ENCODE measurements at regions not wholly inside any gene's neighbourhood (a gene's known extent, or its start where the extent isn't known, plus 50 kb on each side); places are given as distances from the start of the nearest gene placed in this dataset.
"Not testable (repeated sequence)": the region's sequence is repeated elsewhere in the genome, so short reads cannot be mapped to it uniquely, and the experiment has no call there.

DNA sequence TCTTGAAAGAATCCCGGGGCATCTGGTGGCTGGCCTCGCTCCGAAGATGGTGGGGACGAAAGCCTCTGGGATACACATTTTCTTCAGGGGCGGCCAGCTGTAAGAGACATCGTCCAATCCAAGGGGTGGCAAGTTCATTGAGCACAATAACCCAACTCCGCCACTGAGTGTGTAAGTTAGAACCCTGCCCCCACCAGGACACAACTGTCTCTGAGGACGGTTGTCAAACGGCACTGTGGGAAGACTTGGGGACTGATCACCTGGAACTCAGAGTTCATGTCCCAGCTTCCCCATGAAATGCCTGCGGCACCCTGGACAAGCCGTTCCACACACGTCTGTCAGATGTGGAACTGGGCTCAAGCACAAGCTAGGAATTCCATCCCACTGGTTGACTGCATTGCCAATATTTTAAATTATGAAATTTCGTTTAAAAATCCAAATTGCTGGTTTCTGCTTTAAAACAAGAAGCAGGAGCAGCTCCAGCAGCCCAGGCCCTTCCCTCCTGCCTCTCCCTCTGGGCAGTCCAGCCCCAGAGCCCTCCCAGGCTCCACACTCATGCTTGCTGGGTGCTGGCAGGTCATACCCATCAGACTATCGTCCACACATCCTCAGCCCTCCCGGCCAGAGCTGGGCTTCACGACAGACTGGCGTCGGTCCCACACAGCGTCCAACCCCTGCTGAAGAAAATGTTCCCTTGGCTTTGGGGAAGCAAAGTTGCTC is 80.9 kb upstream of the AFDN start:
- Histone ChIP-seq H3K9me3 (ENCODE audit: control insufficient read depth, low read length) (no peaks in the 10 kb centered on the region), H3K4me1 (ENCODE audit: control insufficient read depth, insufficient read depth, low read length, poor library complexity, severe bottlenecking) (no peaks in the 10 kb centered on the region), H3K4me3 (ENCODE audit: insufficient read depth, low read depth, low read length, poor library complexity, severe bottlenecking) (no peak overlapping the region), H3K36me3 (ENCODE audit: control insufficient read depth, insufficient read depth, low read length) (no peaks in the 10 kb centered on the region), H3K27ac (ENCODE audit: insufficient read depth, low read length, poor library complexity, severe bottlenecking) (no peak overlapping the region), H3K27me3 (replicated peaks; ENCODE audit: control insufficient read depth, insufficient read depth, low read length, poor library complexity, severe bottlenecking) (no peaks in the 10 kb centered on the region)
- no peak for DNase-seq

DNA sequence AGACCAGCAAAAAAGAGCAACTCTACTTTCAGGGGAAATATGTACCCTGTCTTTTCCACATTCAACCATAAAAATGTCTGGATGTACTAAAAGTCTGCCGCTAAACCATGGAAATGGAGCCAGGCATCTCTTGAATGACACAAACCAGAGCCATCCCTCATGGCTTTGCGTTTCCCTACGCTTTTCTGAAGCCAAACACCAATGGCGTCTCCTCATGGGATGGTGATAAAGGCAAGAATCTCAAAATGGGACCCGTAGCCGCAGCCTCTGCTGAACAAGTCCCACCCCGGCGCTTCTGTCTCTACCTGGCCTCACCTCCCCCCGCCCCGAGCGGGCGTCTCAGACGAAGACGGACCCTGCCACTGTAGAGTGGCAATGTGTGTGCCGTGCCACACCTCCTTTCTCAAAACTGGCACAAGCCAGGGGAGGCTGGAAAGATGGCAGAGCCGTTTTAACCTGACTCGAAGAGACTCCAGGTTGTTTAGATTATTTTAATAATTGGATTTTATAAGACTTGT is 80.3 kb upstream of the AFDN start:
- no peaks in the 10 kb centered on the region for H3K9me3 ChIP-seq (ENCODE audit: control insufficient read depth, low read length)
- H3K27ac ChIP-seq (ENCODE audit: insufficient read depth, low read length, poor library complexity, severe bottlenecking): no peak overlapping the region
- no peaks in the 10 kb centered on the region for H3K36me3 ChIP-seq (ENCODE audit: control insufficient read depth, insufficient read depth, low read length)
- H3K4me3 ChIP-seq (ENCODE audit: insufficient read depth, low read depth, low read length, poor library complexity, severe bottlenecking): no peak overlapping the region
- DNase-seq: no peak
- H3K27me3 ChIP-seq (replicated peaks; ENCODE audit: control insufficient read depth, insufficient read depth, low read length, poor library complexity, severe bottlenecking): no peaks in the 10 kb centered on the region
- no peaks in the 10 kb centered on the region for H3K4me1 ChIP-seq (ENCODE audit: control insufficient read depth, insufficient read depth, low read length, poor library complexity, severe bottlenecking)

DNA sequence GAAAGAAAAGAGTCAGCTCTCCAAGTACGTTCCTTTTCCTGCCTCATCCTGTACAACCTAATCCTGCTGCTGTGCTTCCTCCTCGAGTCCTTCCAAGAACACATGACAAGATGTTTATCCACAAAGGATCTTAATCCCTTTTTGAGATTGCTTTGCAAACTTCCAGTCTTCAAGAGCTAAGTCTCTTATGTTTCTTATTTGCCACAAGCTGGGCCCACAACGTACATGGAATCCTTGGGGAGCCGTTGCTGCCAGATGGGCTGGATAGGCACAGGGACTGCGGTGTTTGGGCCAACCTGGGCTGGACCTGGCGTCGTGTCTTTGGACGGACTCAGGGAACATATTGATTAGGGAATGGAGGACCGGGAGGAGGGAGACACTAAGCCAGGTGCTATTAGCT is 79.7 kb upstream of the AFDN start:
- Histone ChIP-seq H3K4me1 (ENCODE audit: control insufficient read depth, insufficient read depth, low read length, poor library complexity, severe bottlenecking) (no peaks in the 10 kb centered on the region), H3K27ac (ENCODE audit: insufficient read depth, low read length, poor library complexity, severe bottlenecking) (no peak overlapping the region), H3K4me3 (ENCODE audit: insufficient read depth, low read depth, low read length, poor library complexity, severe bottlenecking) (no peak overlapping the region), H3K27me3 (replicated peaks; ENCODE audit: control insufficient read depth, insufficient read depth, low read length, poor library complexity, severe bottlenecking) (peaks cover 1% of the 10 kb centered on the region), H3K9me3 (ENCODE audit: control insufficient read depth, low read length) (no peaks in the 10 kb centered on the region), H3K36me3 (ENCODE audit: control insufficient read depth, insufficient read depth, low read length) (no peaks in the 10 kb centered on the region)
- DNase-seq: no peak

DNA sequence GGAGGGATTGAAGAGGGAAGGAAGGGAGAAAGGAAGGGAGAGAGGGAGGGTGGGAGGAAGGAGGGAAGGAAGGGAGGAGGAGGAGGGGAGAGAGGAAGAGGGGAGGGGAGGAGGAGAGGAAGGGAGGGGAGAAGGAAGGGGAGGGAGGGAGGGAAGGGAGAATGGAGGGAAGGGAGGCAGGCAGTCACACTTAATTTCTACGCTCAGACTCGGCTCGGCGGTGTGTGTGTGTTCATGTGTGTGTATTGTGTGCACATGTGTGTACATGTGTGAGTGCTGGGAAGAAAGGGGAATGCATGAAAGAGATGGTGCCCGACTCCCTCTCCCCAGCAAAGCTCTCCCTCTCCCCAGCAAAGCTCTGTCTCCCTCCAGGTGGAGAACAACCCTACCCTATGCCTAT is 79.1 kb upstream of the AFDN start:
- no peak overlapping the region for H3K27ac ChIP-seq (ENCODE audit: insufficient read depth, low read length, poor library complexity, severe bottlenecking)
- no peak for DNase-seq
- no peaks in the 10 kb centered on the region for H3K4me1 ChIP-seq (ENCODE audit: control insufficient read depth, insufficient read depth, low read length, poor library complexity, severe bottlenecking)
- H3K27me3 ChIP-seq (replicated peaks; ENCODE audit: control insufficient read depth, insufficient read depth, low read length, poor library complexity, severe bottlenecking): peaks cover 2% of the 10 kb centered on the region
- H3K9me3 ChIP-seq (ENCODE audit: control insufficient read depth, low read length): no peaks in the 10 kb centered on the region
- H3K4me3 ChIP-seq (ENCODE audit: insufficient read depth, low read depth, low read length, poor library complexity, severe bottlenecking): no peak overlapping the region
- H3K36me3 ChIP-seq (ENCODE audit: control insufficient read depth, insufficient read depth, low read length): no peaks in the 10 kb centered on the region

DNA sequence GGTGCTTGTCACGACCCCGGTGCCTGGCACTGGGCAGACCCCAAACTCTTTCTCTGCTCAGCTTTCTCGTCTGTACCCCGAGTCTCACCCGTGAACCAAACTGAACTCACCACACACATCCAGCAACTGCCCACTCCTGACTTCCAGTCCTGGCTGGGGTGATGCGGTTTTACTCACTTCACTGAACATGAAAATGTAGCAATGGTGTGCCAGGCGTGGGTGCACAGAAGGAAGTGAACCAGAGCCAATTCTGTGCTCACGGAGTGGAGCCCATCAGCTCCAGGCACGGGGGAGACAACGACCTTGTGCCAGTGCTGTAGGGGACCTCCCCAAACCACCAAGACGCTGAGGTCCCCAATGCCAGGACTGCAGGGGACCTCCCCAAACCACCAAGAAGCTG is 78.7 kb upstream of the AFDN start:
- no peaks in the 10 kb centered on the region for H3K9me3 ChIP-seq (ENCODE audit: control insufficient read depth, low read length)
- no peak overlapping the region for H3K4me3 ChIP-seq (ENCODE audit: insufficient read depth, low read depth, low read length, poor library complexity, severe bottlenecking)
- no peak for DNase-seq
- no peak overlapping the region for H3K27ac ChIP-seq (ENCODE audit: insufficient read depth, low read length, poor library complexity, severe bottlenecking)
- no peaks in the 10 kb centered on the region for H3K4me1 ChIP-seq (ENCODE audit: control insufficient read depth, insufficient read depth, low read length, poor library complexity, severe bottlenecking)
- H3K27me3 ChIP-seq (replicated peaks; ENCODE audit: control insufficient read depth, insufficient read depth, low read length, poor library complexity, severe bottlenecking): peaks cover 2% of the 10 kb centered on the region
- H3K36me3 ChIP-seq (ENCODE audit: control insufficient read depth, insufficient read depth, low read length): no peaks in the 10 kb centered on the region

DNA sequence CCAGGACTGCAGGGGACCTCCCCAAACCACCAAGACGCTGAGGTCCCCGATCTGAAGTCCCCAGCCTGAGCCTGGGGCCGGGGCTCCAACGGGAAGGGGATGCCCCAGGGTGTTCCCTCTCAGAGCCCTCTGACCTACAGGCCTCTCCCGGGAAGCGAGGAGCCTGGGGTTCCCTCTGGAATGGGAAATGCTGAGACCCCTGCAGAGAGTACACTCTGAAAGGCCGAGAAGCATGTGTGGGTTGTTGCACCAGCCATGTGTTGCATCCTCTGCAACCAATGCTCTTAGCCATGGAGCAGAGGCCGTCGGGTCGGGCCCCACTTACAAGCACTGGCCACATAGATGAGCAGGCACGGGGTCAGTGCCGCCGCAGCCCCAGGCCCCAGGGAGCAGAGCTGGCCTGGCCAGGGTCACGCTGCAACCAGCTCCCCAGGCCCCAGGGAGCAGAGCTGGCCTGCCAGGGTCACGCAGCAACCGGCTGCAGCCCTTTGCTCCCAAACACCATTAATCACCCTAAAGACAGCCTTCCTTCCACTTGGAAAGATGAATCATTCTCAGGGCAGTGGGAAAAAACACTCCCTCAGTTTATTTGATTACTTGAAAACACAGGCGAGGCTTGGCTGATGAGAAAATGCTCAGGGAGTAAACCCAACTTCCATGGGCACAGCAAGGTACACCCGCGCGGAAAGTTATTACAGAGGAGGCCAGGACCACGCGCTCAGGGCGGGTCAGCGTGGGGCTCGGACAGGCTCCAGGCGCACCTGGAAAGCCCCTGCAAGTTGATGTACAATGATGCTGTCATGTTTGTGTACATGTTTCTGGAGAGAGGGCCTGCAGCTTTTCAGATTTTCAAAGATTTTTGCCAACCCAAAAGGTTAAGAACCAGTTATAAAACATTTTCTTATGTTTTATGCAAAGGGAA is 78.0 kb upstream of the AFDN start:
- Histone ChIP-seq H3K36me3 (ENCODE audit: control insufficient read depth, insufficient read depth, low read length) (no peaks in the 10 kb centered on the region), H3K27me3 (replicated peaks; ENCODE audit: control insufficient read depth, insufficient read depth, low read length, poor library complexity, severe bottlenecking) (peaks cover 2% of the 10 kb centered on the region), H3K9me3 (ENCODE audit: control insufficient read depth, low read length) (no peaks in the 10 kb centered on the region), H3K27ac (ENCODE audit: insufficient read depth, low read length, poor library complexity, severe bottlenecking) (no peak overlapping the region), H3K4me3 (ENCODE audit: insufficient read depth, low read depth, low read length, poor library complexity, severe bottlenecking) (no peak overlapping the region), H3K4me1 (ENCODE audit: control insufficient read depth, insufficient read depth, low read length, poor library complexity, severe bottlenecking) (no peaks in the 10 kb centered on the region)
- DNase-seq: no peak

DNA sequence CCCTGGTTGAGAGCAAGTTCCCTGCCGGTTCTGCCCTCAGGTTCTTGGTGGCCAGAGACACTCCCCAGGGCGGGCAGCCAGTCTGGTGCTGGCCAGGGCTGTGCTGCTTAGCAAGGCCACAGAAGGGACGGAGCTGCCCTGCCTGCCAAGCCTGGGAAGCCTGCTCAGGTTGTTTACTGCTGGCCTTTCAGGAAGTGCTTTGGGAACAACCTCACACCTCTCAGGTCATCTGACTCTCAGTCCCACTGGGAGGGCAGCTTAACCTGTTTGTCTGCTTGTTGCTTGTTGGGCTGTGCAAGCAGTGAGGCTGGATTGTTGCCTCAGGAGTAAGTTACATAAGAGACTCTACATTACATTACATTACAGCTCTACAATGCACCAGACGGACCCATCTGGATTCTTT is 75.8 kb upstream of the AFDN start:
- H3K9me3 ChIP-seq (ENCODE audit: control insufficient read depth, low read length): no peaks in the 10 kb centered on the region
- no peak overlapping the region for H3K27ac ChIP-seq (ENCODE audit: insufficient read depth, low read length, poor library complexity, severe bottlenecking)
- peaks cover 2% of the 10 kb centered on the region for H3K27me3 ChIP-seq (replicated peaks; ENCODE audit: control insufficient read depth, insufficient read depth, low read length, poor library complexity, severe bottlenecking)
- no peak for DNase-seq
- no peaks in the 10 kb centered on the region for H3K4me1 ChIP-seq (ENCODE audit: control insufficient read depth, insufficient read depth, low read length, poor library complexity, severe bottlenecking)
- no peak overlapping the region for H3K4me3 ChIP-seq (ENCODE audit: insufficient read depth, low read depth, low read length, poor library complexity, severe bottlenecking)
- no peaks in the 10 kb centered on the region for H3K36me3 ChIP-seq (ENCODE audit: control insufficient read depth, insufficient read depth, low read length)

DNA sequence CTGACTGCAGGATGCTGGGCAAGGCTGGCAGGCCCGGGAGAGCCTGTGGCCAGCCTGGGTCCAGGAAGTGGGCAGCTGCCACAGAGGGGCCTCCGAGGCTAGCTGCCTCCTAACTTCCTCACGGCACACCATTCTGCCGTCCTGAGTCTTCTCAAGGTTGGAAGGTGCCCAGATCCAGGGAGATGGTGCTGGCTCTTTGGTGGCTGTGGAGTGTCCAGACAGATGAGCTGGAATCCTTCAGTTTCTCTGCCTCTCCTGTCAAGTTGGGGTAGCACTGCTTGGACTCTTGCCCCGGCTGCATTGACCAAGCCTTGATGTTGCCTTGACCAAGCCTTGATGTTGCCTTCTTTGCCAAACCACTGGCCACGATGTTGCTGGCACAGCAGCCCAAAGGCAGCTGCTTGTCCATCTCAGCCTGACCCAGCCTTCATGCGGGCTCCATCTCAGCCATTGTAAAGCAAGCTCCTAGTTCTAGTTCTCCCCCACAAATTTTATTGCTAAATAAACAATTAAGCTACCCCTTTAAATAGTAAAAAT is 75.1 kb upstream of the AFDN start:
- Histone ChIP-seq H3K9me3 (ENCODE audit: control insufficient read depth, low read length) (no peaks in the 10 kb centered on the region), H3K36me3 (ENCODE audit: control insufficient read depth, insufficient read depth, low read length) (no peaks in the 10 kb centered on the region), H3K27ac (ENCODE audit: insufficient read depth, low read length, poor library complexity, severe bottlenecking) (no peak overlapping the region), H3K27me3 (replicated peaks; ENCODE audit: control insufficient read depth, insufficient read depth, low read length, poor library complexity, severe bottlenecking) (peaks cover 2% of the 10 kb centered on the region), H3K4me3 (ENCODE audit: insufficient read depth, low read depth, low read length, poor library complexity, severe bottlenecking) (no peak overlapping the region), H3K4me1 (ENCODE audit: control insufficient read depth, insufficient read depth, low read length, poor library complexity, severe bottlenecking) (no peaks in the 10 kb centered on the region)
- no peak for DNase-seq

DNA sequence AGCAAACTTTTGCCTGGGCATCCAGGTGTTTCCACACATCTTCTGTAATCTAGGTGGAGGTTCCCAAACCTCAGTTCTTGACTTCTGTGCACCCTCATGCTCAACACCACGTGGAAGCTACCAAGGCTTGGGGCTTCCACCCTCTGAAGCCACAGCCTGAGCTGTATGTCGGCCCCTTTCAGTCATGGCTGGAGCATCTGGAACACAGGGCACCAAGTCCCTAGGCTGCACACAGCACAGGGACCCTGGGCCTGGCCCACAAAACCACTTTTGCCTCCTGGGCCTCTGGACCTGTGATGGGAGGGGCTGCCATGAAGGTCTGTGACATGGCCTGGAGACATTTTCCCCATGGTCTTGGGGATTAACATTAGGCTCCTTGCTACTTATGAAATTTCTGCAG is 73.4 kb upstream of the AFDN start:
- not testable (repeated sequence) for DNase-seq; H3K27me3 ChIP-seq (replicated peaks; ENCODE audit: control insufficient read depth, insufficient read depth, low read length, poor library complexity, severe bottlenecking); H3K27ac ChIP-seq (ENCODE audit: insufficient read depth, low read length, poor library complexity, severe bottlenecking); H3K9me3 ChIP-seq (ENCODE audit: control insufficient read depth, low read length); H3K4me1 ChIP-seq (ENCODE audit: control insufficient read depth, insufficient read depth, low read length, poor library complexity, severe bottlenecking); H3K36me3 ChIP-seq (ENCODE audit: control insufficient read depth, insufficient read depth, low read length); H3K4me3 ChIP-seq (ENCODE audit: insufficient read depth, low read depth, low read length, poor library complexity, severe bottlenecking)

DNA sequence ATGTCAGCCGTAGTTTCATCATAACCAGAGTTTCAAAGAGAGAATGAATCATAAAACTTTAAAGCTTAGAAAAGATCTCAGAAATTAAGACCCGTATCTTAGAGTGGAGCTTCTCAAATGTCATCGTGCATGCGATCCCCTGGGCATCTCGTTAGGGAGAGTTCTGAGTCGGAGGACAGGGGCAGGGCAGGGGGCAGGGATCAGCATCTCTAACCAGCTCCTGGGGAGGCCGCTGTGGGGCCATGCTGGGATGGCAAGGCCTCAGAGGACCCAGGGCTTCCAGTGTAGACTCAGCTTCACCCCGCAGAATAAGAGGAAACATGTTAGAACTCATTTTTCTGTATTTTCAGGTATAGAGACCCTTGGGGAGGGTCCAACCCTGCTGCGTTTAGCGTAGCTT is 72.0 kb upstream of the AFDN start:
- Histone ChIP-seq H3K27ac (ENCODE audit: insufficient read depth, low read length, poor library complexity, severe bottlenecking) (no peak overlapping the region), H3K9me3 (ENCODE audit: control insufficient read depth, low read length) (no peaks in the 10 kb centered on the region), H3K27me3 (replicated peaks; ENCODE audit: control insufficient read depth, insufficient read depth, low read length, poor library complexity, severe bottlenecking) (peaks cover 2% of the 10 kb centered on the region), H3K36me3 (ENCODE audit: control insufficient read depth, insufficient read depth, low read length) (no peaks in the 10 kb centered on the region), H3K4me3 (ENCODE audit: insufficient read depth, low read depth, low read length, poor library complexity, severe bottlenecking) (no peak overlapping the region), H3K4me1 (ENCODE audit: control insufficient read depth, insufficient read depth, low read length, poor library complexity, severe bottlenecking) (no peaks in the 10 kb centered on the region)
- DNase-seq: no peak

Measured in effector memory CD4-positive, alpha-beta T cell (primary cell).